RWPE1 (cell line): ENCODE measurements at regions not wholly inside any gene's neighbourhood (a gene's known extent, or its start where the extent isn't known, plus 50 kb on each side); places are given as distances from the start of the nearest gene placed in this dataset.
"Not testable (repeated sequence)": the region's sequence is repeated elsewhere in the genome, so short reads cannot be mapped to it uniquely, and the experiment has no call there.

Experiments used
- CTCF ChIA-PET: fragments of 350-600 bp; sonication (Branson Sonifier 250); formaldehyde crosslinking; extraction: SDS; loops from one replicate; lab custom pipeline; 2021; lab: Yijun Ruan, JAX
- POLR2A ChIA-PET: fragments of 400-600 bp; formaldehyde crosslinking; extraction: SDS; loops from one replicate; lab custom pipeline; 2020; ENCODE audit warnings: antibody characterized with exemption; ENCODE audit not compliant: low non-redundant PET; lab: Yijun Ruan, JAX
- DNase-seq: peaks from one replicate; pipeline ENCODE4 v3.0.0; 2012; ENCODE audit warnings: low spot score
- H3K27ac ChIP-seq: fragments of 450-650 bp; 2 replicates; pipeline ENCODE4 v1.5.1; 2017
- TF ChIP-seq, protein P1 (sequence below): fragments of 450-650 bp; conservative IDR thresholded peaks from 2 replicates; pipeline ENCODE4 v1.5.1; 2017; ENCODE audit warnings: low read depth, mild to moderate bottlenecking

- CTCF ChIA-PET = interaction anchor here (0.8 kb wide), 1 partner anchor 260 kb away, joined by 4 read pairs; no protein-coding TSS in a partner anchor
- POLR2A ChIA-PET = no interaction called here
- TF ChIP-seq, protein P1, sequence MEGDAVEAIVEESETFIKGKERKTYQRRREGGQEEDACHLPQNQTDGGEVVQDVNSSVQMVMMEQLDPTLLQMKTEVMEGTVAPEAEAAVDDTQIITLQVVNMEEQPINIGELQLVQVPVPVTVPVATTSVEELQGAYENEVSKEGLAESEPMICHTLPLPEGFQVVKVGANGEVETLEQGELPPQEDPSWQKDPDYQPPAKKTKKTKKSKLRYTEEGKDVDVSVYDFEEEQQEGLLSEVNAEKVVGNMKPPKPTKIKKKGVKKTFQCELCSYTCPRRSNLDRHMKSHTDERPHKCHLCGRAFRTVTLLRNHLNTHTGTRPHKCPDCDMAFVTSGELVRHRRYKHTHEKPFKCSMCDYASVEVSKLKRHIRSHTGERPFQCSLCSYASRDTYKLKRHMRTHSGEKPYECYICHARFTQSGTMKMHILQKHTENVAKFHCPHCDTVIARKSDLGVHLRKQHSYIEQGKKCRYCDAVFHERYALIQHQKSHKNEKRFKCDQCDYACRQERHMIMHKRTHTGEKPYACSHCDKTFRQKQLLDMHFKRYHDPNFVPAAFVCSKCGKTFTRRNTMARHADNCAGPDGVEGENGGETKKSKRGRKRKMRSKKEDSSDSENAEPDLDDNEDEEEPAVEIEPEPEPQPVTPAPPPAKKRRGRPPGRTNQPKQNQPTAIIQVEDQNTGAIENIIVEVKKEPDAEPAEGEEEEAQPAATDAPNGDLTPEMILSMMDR = no peak
- no peak for DNase-seq
- no peak overlapping the region for H3K27ac ChIP-seq
Observed at GRCh38 chr14:104304451-104305351, 166.3 kb downstream of the KIF26A start.

GRCh38 chr14:104305511-104306449 lies 167.4 kb downstream of the KIF26A start:
- no peak for DNase-seq
- TF ChIP-seq, protein P1 = no peak
- H3K27ac ChIP-seq = no peak overlapping the region
- ChIA-PET CTCF (no interaction called here), POLR2A (no interaction called here)

DNA sequence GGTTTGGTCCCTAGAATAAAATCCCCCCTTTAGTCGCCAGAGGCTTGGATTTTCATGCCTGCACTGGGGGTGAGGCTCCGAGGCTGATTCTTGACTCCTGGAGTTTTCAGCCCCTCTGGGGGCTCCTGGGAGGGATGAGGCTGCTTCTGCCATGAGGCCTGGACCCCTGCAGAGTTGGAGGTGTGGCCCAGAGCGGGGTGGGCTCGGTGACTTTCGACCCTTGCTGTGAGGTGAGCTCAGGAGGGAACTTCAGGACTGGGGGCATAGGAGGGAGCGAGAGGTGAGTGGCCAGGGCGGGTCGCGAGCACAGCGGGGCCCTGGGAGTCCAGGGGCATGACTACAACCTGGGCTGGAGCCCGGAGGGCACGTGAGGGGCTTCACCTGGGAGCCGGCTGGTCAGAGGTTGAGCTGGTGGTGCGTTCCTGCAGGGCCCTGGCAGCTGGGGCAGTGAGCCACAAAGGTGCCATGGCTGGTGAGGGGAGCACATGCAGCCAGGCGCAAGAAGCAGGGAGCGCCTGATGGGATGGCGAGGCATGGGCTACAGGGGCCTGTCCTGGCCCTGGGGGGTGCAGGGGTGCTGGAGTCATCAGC lies 168.2 kb downstream of the KIF26A start:
- no peak overlapping the region for H3K27ac ChIP-seq
- TF ChIP-seq, protein P1 = no peak
- POLR2A ChIA-PET = no interaction called here
- DNase-seq = no peak
- CTCF ChIA-PET = interaction anchor here (1.3 kb wide), 1 partner anchor 296 kb away, joined by 3 read pairs; no protein-coding TSS in a partner anchor

- no peak overlapping the region for H3K27ac ChIP-seq
- POLR2A ChIA-PET = no interaction called here
- TF ChIP-seq, protein P1 = no peak
- CTCF ChIA-PET = interaction anchor here (0.6 to 1.3 kb wide), 2 partner anchors 287 to 295 kb away, joined by 3 read pairs; no protein-coding TSS in a partner anchor
- DNase-seq = no peak
Observed at GRCh38 chr14:104307246-104307626, 168.8 kb downstream of the KIF26A start.

- TF ChIP-seq, protein P1 = no peak
- DNase-seq = no peak
- ChIA-PET CTCF (interaction anchor here (0.6 to 1.3 kb wide), 2 partner anchors 286 to 294 kb away, joined by 3 read pairs; no protein-coding TSS in a partner anchor), POLR2A (no interaction called here)
- H3K27ac ChIP-seq = no peak overlapping the region
Observed at GRCh38 chr14:104307627-104308401, 169.4 kb downstream of the KIF26A start.

DNA sequence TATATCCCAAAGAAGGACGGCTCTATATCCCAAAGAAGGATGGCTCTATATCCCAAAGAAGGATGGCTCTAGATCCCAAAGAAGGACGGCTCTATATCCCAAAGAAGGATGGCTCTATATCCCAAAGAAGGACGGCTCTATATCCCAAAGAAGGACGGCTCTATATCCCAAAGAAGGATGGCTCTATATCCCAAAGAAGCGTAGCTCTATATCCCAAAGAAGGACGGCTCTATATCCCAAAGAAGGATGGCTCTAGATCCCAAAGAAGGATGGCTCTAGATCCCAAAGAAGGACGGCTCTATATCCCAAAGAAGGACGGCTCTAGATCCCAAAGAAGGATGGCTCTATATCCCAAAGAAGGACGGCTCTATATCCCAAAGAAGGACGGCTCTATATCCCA lies 170.1 kb downstream of the KIF26A start:
- CTCF ChIA-PET, H3K27ac ChIP-seq, DNase-seq, POLR2A ChIA-PET: not testable (repeated sequence)
